Activated B cell treated with CpG ODN at 0.5 μM for 24 hours (primary cell): ENCODE measurements at regions not wholly inside any gene's neighbourhood (a gene's known extent, or its start where the extent isn't known, plus 50 kb on each side); places are given as distances from the start of the nearest gene placed in this dataset.

ENCODE experiments used
- ATAC-seq: fragments of 200-7000 bp; cut with Tn5 transposase; one replicate; pipeline ENCODE4 v1.10.0; 2021; ENCODE audit warnings: low read depth, mild to moderate bottlenecking, moderate library complexity
- CTCF ChIA-PET: fragments of 350-600 bp; sonication (Branson Sonifier 250); formaldehyde crosslinking; loops from one replicate; lab custom pipeline; 2021; ENCODE audit warnings: antibody characterized with exemption; lab: Charles Lee
- POLR2A ChIA-PET: fragments of 350-600 bp; sonication (Branson Sonifier 250); formaldehyde crosslinking; loops from one replicate; lab custom pipeline; 2021; ENCODE audit warnings: antibody characterized with exemption; lab: Charles Lee
- DNase-seq: peaks from one replicate; pipeline ENCODE4 v3.0.0; 2022
- H3K27ac Mint-ChIP-seq: one replicate; pipeline ENCODE4 v1.8.0; 2020; ENCODE audit warnings: mixed read lengths
- H3K27me3 Mint-ChIP-seq: one replicate; pipeline ENCODE4 v1.8.0; 2021; ENCODE audit warnings: mixed read lengths
- H3K36me3 Mint-ChIP-seq: one replicate; pipeline ENCODE4 v1.8.0; 2021; ENCODE audit warnings: low read depth, mixed read lengths
- H3K4me1 Mint-ChIP-seq: one replicate; pipeline ENCODE4 v1.8.0; 2021; ENCODE audit warnings: mixed read lengths
- H3K4me3 Mint-ChIP-seq: one replicate; pipeline ENCODE4 v1.8.0; 2020; ENCODE audit warnings: mild to moderate bottlenecking, mixed read lengths
- H3K9me3 Mint-ChIP-seq: one replicate; pipeline ENCODE4 v1.8.0; 2020; ENCODE audit warnings: mixed read lengths
- CTCF ChIP-seq: fragments of 200-600 bp; IDR thresholded peaks from one replicate; pipeline ENCODE4 v1.8.0; 2022; ENCODE audit warnings: antibody characterized with exemption, mild to moderate bottlenecking
- intact Hi-C: fragments of 100-400 bp; cut with micrococcal nuclease; formaldehyde crosslinking; loops from one replicate; pipeline ENCODE4 v1.15.1; 2024

GRCh38 chr2:22487036-22487435 lies 897.9 kb upstream of the KLHL29 start:
- POLR2A ChIA-PET, result no interaction called here
- CTCF ChIA-PET, result no interaction called here
- no peaks in the 10 kb centered on the region for H3K36me3 Mint-ChIP-seq
- ATAC-seq, result no peak
- H3K4me3 Mint-ChIP-seq, result no peak overlapping the region
- DNase-seq, result no peak
- H3K27me3 Mint-ChIP-seq, result no peaks in the 10 kb centered on the region
- H3K27ac Mint-ChIP-seq, result no peak overlapping the region
- intact Hi-C loops, result no loop called here
- H3K4me1 Mint-ChIP-seq, result no peaks in the 10 kb centered on the region
- H3K9me3 Mint-ChIP-seq, result peaks cover 5% of the 10 kb centered on the region
- no peak for TF ChIP-seq CTCF

- TF ChIP-seq CTCF, result no peak
Measured at GRCh38 chr2:22487541-22487940, 897.4 kb upstream of the KLHL29 start.

GRCh38 chr2:22491442-22491841 lies 893.5 kb upstream of the KLHL29 start:
- CTCF ChIA-PET, result no interaction called here

More at GRCh38 chr2:22487541-22487940, 897.4 kb upstream of the KLHL29 start:
- no peaks in the 10 kb centered on the region for H3K4me1 Mint-ChIP-seq
- H3K9me3 Mint-ChIP-seq, result peaks cover 5% of the 10 kb centered on the region
- CTCF ChIA-PET, result no interaction called here
- no peak for ATAC-seq
- POLR2A ChIA-PET, result no interaction called here
- H3K27me3 Mint-ChIP-seq, result no peaks in the 10 kb centered on the region
- intact Hi-C loops, result no loop called here
- H3K36me3 Mint-ChIP-seq, result no peaks in the 10 kb centered on the region
- DNase-seq, result no peak
- H3K4me3 Mint-ChIP-seq, result no peak overlapping the region
- H3K27ac Mint-ChIP-seq, result no peak overlapping the region

GRCh38 chr2:22494156-22494555 lies 890.8 kb upstream of the KLHL29 start:
- no peaks in the 10 kb centered on the region for H3K4me1 Mint-ChIP-seq
- CTCF ChIA-PET, result no interaction called here
- no peak for DNase-seq
- H3K27ac Mint-ChIP-seq, result no peak overlapping the region
- H3K4me3 Mint-ChIP-seq, result no peak overlapping the region
- TF ChIP-seq CTCF, result no peak
- peaks cover 10% of the 10 kb centered on the region for H3K9me3 Mint-ChIP-seq
- intact Hi-C loops, result no loop called here
- POLR2A ChIA-PET, result no interaction called here
- H3K27me3 Mint-ChIP-seq, result no peaks in the 10 kb centered on the region
- H3K36me3 Mint-ChIP-seq, result no peaks in the 10 kb centered on the region
- no peak for ATAC-seq

More at GRCh38 chr2:22491442-22491841, 893.5 kb upstream of the KLHL29 start:
- Mint-ChIP-seq H3K27ac (no peak overlapping the region), H3K36me3 (no peaks in the 10 kb centered on the region), H3K9me3 (peaks cover 9% of the 10 kb centered on the region), H3K4me1 (no peaks in the 10 kb centered on the region), H3K27me3 (no peaks in the 10 kb centered on the region), H3K4me3 (no peak overlapping the region)
- ATAC-seq (no peak), DNase-seq (no peak)
- POLR2A ChIA-PET, result no interaction called here
- no peak for TF ChIP-seq CTCF
- intact Hi-C loops, result no loop called here

- H3K9me3 Mint-ChIP-seq, result peaks cover 10% of the 10 kb centered on the region
- H3K27ac Mint-ChIP-seq, result no peak overlapping the region
- ChIA-PET POLR2A (no interaction called here), CTCF (no interaction called here)
- H3K4me3 Mint-ChIP-seq, result no peak overlapping the region
- H3K36me3 Mint-ChIP-seq, result no peaks in the 10 kb centered on the region
- no peaks in the 10 kb centered on the region for H3K27me3 Mint-ChIP-seq
- no peak for ATAC-seq
- H3K4me1 Mint-ChIP-seq, result no peaks in the 10 kb centered on the region
- TF ChIP-seq CTCF, result no peak
- intact Hi-C loops, result no loop called here
- DNase-seq, result no peak
Measured at GRCh38 chr2:22497064-22497463, 887.9 kb upstream of the KLHL29 start.
